Subcutaneous abdominal adipose tissue (tissue), 5 donors: ENCODE measurements at regions not wholly inside any gene's neighbourhood (a gene's known extent, or its start where the extent isn't known, plus 50 kb on each side); places are given as distances from the start of the nearest gene placed in this dataset.

Source experiments
- H3K27ac ChIP-seq: one replicate; pipeline ENCODE4 v1.7.0; 2013; ENCODE audit warnings: low read depth, mild to moderate bottlenecking, inconsistent platforms, low read length, moderate library complexity
- H3K27me3 ChIP-seq, 5 donors: one replicate each; pipeline ENCODE4 v1.7.0; 2013; ENCODE audit warnings: low read length in 5 of 5, inconsistent platforms in 1 of 5; ENCODE audit not compliant: control insufficient read depth in 5 of 5, insufficient read depth in 4 of 5
- H3K36me3 ChIP-seq, 5 donors: one replicate each; pipeline ENCODE4 v1.7.0; 2013; ENCODE audit warnings: low read length in 5 of 5; ENCODE audit not compliant: control insufficient read depth in 5 of 5, insufficient read depth in 5 of 5
- H3K4me1 ChIP-seq, 5 donors: one replicate each; pipeline ENCODE4 v1.7.0; 2013; ENCODE audit warnings: low read length in 5 of 5, mild to moderate bottlenecking in 3 of 5, moderate library complexity in 1 of 5; ENCODE audit not compliant: control insufficient read depth in 5 of 5, insufficient read depth in 5 of 5
- H3K4me3 ChIP-seq, 5 donors: one replicate each; pipeline ENCODE4 v1.7.0; 2013; ENCODE audit warnings: low read length in 5 of 5, low read depth in 1 of 5
- H3K9ac ChIP-seq, 5 donors: one replicate each; pipeline ENCODE4 v1.7.0; 2013; ENCODE audit warnings: low read length in 5 of 5, mild to moderate bottlenecking in 4 of 5, moderate library complexity in 3 of 5
- H3K9me3 ChIP-seq, 5 donors: one replicate each; pipeline ENCODE4 v1.7.0; 2013; ENCODE audit warnings: low read length in 5 of 5; ENCODE audit not compliant: control insufficient read depth in 5 of 5
- donor health status: healthy.
- donor health status: healthy.
- donor health status: healthy.
- donor health status: healthy.
- donor health status: healthy.

DNA sequence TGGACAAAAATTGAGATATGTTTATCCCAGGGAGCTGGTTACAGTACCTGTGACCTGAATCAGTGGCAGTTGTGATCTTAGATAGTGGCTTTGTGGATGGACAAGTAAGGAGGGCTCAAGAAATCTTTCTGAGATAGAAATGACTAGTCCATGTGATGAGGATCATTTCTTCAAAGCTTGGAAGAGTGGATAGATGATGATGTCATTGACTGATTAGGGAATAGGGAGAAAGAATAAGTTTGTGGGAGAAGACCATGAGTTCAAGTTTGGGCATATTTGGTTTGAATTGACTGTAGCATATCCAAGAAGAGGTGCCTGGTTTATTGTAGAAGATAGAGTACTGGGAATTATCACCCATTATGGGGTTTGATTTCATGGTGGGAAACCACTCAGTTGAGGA is 336.7 kb upstream of the PRICKLE1 start:
- H3K4me3 ChIP-seq = no peak overlapping the region
- H3K27me3 ChIP-seq = no peaks in the 10 kb centered on the region
- H3K4me1 ChIP-seq = peaks cover 0 to 27% (median 15%) of the 10 kb centered on the region in 5 donors
- H3K36me3 ChIP-seq = no peaks in the 10 kb centered on the region
- no peak overlapping the region for H3K9ac ChIP-seq
- H3K27ac ChIP-seq = no peak overlapping the region
- no peaks in the 10 kb centered on the region for H3K9me3 ChIP-seq

DNA sequence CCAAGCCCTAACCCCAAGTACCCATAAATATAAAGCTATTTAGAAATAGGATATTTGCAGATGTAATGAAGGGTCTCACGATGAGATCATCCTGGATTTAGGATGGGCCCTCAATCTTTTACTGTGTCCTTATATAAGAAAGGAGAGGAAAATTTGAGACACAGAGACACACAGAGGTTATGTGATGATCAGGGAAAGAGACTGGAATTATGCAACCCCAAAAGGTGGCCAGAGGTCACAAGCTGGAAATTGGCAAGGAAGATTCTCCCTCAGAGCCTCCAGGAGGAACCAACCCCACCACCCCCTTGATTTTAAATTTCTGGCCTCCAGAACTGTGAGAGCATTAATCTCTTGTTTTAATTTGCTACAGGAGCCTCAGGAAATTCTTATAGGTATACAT is 334.9 kb upstream of the PRICKLE1 start:
- no peaks in the 10 kb centered on the region for H3K9me3 ChIP-seq
- H3K4me3 ChIP-seq = no peak overlapping the region
- peaks cover 0 to 27% (median 15%) of the 10 kb centered on the region in 5 donors for H3K4me1 ChIP-seq
- H3K9ac ChIP-seq = no peak overlapping the region
- no peaks in the 10 kb centered on the region for H3K27me3 ChIP-seq
- H3K27ac ChIP-seq = no peak overlapping the region
- H3K36me3 ChIP-seq = no peaks in the 10 kb centered on the region

DNA sequence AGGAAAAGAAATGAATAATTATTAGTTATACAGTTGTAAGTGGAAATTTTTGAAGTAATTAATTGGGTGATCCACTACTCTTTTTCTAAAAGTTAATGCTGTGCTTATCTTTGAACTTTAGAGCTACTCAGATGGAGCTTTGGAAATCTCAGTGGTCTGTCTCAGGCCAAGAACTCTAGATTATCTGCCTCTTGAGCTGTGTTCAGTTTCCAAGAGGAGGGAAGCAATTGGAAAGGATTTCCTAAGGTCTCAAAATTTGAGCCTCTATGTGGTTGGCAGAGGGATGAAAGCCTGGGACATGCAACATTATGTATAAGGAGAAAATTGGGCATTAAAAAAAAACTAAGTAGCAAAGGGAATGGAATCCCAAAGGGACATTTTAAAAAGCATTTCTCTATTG is 334.0 kb upstream of the PRICKLE1 start:
- Histone ChIP-seq H3K9ac (no peak overlapping the region), H3K4me1 (peaks cover 0 to 27% (median 15%) of the 10 kb centered on the region in 5 donors), H3K27me3 (no peaks in the 10 kb centered on the region), H3K4me3 (no peak overlapping the region), H3K27ac (no peak overlapping the region), H3K36me3 (no peaks in the 10 kb centered on the region), H3K9me3 (no peaks in the 10 kb centered on the region)

DNA sequence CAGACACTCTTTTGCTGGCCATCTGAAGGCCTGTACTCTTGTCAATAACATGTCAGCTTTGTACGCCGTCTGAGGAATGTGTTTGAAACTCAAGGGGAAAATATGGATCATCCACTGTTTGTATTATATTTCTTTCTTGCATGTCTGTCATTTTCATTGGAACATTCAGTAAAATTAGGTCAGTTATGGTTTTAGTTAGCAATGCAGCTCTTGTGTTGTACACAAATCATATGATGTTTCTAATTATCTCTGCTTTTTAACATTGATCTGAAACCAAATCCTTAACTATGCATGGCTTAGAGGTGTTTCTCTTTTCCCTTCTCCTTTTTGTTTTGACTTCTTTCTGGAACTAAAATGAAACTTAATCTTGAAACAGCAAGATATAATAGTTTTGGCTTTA is 333.6 kb upstream of the PRICKLE1 start:
- Histone ChIP-seq H3K4me1 (peaks cover 0 to 27% (median 15%) of the 10 kb centered on the region in 5 donors), H3K4me3 (no peak overlapping the region), H3K27me3 (no peaks in the 10 kb centered on the region), H3K27ac (no peak overlapping the region), H3K9ac (no peak overlapping the region), H3K36me3 (no peaks in the 10 kb centered on the region), H3K9me3 (no peaks in the 10 kb centered on the region)

DNA sequence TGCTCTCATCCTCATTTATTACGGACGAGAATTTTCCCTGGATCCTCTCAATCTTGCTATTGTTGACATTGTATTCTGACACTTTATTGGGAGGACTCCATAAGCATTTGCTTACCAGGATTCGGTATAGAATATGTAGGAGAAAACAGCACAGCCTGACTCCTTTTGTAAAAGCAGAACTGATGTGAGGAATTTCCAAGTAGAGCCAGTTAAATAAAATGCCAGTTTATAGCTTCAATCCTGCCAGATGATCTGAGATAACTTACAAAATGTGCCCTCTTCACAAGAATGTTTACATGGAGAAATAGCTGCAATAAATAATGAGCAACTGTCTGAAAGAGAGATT is 332.9 kb upstream of the PRICKLE1 start:
- Histone ChIP-seq H3K9me3 (no peaks in the 10 kb centered on the region), H3K4me3 (no peak overlapping the region), H3K27me3 (no peaks in the 10 kb centered on the region), H3K36me3 (no peaks in the 10 kb centered on the region), H3K27ac (no peak overlapping the region), H3K9ac (no peak overlapping the region), H3K4me1 (peaks cover 0 to 27% (median 15%) of the 10 kb centered on the region in 5 donors)

DNA sequence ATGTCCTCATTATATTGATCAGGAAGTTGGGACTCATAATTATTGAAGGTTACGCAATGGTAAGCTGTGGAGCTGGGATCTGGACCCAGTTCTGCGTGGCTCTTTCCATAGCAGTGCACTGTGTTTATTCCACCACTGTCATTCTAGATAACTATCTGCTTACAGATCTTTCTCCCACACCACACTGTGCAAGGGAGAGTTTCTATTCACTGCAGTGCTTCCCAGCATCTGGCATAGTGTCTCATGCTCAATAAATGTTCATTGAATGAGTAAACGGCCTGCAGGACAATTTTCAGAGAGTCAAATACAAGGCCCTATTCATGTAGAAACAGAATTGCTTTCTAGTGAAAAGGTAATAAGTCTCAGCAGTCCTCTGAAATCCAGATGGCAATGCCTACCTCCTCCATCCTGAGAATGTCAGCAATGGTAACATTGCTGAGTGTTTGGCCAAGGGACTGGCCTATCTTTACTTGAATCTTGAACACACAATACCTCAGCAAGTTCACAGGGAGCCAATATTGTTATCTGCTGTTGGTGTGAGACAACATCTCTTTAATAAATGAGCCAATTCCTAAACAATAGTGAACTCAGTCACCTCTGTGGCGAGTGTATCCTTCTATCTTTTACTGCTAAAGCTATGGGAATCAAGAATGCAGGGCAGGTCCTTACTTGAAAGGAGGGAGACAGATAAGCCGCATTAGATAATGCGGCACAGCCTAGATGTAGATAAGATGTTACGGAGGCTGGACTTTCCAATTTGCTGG is 332.4 kb upstream of the PRICKLE1 start:
- no peak overlapping the region for H3K9ac ChIP-seq
- peaks cover 0 to 27% (median 15%) of the 10 kb centered on the region in 5 donors for H3K4me1 ChIP-seq
- H3K27me3 ChIP-seq = no peaks in the 10 kb centered on the region
- H3K4me3 ChIP-seq = no peak overlapping the region
- H3K36me3 ChIP-seq = no peaks in the 10 kb centered on the region
- no peaks in the 10 kb centered on the region for H3K9me3 ChIP-seq
- H3K27ac ChIP-seq = no peak overlapping the region

DNA sequence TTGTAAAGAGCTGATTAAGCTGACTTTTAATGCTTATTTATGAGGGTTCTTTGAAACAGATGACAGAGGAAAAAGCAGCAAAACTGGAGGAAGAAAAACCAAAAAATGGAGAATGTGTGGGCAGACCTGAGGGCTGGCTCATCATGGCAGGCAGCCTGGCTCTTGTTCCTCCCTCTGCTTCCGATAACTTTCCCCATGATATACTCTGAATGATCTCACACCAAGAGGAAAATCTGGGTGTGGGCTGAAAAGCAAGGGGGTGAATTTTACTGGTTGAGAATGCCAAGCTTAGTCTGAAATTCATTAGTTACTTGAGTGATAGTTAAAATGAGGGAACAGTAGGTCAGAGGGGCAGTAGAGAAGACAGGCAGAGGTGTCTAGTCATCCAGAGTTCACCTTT is 330.1 kb upstream of the PRICKLE1 start:
- Histone ChIP-seq H3K36me3 (no peaks in the 10 kb centered on the region), H3K4me1 (peaks cover 0 to 25% (median 12%) of the 10 kb centered on the region in 5 donors)

DNA sequence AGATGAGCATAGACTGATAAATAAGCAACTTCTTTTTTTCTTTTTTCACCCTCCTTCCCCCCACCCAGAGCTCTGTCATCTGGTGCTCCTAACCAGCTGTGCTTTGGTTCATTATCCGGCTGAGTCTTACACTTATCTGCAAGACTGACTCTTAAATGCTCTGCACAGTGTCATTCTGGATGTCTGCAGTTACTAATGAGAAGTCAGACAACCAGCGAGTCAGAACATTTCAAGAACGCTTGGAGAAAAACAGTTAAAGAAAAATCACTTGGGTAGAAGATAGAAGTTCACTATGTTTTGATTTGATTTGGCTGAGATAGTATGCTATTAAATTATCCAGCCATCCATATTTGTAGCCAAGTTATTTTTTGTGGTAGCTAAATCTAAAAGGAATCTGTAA is 328.9 kb upstream of the PRICKLE1 start:
- peaks cover 0 to 12% (median 3%) of the 10 kb centered on the region in 5 donors for H3K4me1 ChIP-seq
- no peaks in the 10 kb centered on the region for H3K9me3 ChIP-seq
- no peak overlapping the region for H3K9ac ChIP-seq

More for the DNA sequence above, 330.1 kb upstream of the PRICKLE1 start:
- H3K9ac ChIP-seq = no peak overlapping the region
- H3K9me3 ChIP-seq = no peaks in the 10 kb centered on the region
- no peak overlapping the region for H3K27ac ChIP-seq
- no peak overlapping the region for H3K4me3 ChIP-seq
- no peaks in the 10 kb centered on the region for H3K27me3 ChIP-seq

DNA sequence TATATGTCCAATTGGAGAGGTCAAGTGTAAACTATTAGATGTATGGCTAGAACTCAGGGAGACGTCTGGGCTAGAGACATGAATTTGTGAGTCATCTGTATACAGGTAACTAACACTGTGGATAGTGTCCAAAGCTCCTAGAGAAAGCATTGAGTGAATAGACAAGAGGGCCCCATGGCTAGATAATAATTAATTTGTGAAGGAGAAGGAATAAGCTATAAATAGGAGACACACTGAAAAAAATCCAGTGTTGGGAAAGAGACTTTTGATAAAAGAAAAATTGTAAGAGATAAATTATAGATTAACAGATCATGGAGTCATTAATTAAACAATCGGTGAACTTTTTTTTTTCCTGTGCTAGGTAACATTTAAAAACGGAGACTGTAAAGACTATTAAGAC is 326.6 kb upstream of the PRICKLE1 start:
- Histone ChIP-seq H3K9me3 (no peaks in the 10 kb centered on the region), H3K27me3 (no peaks in the 10 kb centered on the region), H3K9ac (no peak overlapping the region), H3K4me3 (no peak overlapping the region), H3K36me3 (no peaks in the 10 kb centered on the region), H3K4me1 (no peaks in the 10 kb centered on the region), H3K27ac (no peak overlapping the region)

More for the DNA sequence above, 328.9 kb upstream of the PRICKLE1 start:
- no peak overlapping the region for H3K4me3 ChIP-seq
- H3K27ac ChIP-seq = no peak overlapping the region
- no peaks in the 10 kb centered on the region for H3K27me3 ChIP-seq
- no peaks in the 10 kb centered on the region for H3K36me3 ChIP-seq

DNA sequence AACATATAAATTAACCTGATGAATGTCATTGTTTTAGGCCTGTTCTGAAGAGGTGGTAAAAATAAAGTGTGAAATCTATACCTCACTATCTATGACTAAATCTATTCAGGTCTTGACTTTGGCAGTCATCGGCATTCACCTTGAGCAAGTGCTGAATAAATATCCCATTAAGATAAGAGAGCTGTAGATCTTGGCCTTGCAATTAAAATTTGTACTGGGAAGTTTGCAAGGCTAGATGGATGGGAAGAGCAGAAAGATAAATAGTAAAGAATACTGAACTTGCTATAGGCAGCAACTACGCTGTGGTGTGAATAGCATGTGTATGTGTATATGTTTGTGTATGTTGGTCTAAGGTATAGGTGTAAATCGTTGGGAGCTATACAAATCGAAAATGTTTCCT is 325.9 kb upstream of the PRICKLE1 start:
- H3K27me3 ChIP-seq = no peaks in the 10 kb centered on the region
- H3K36me3 ChIP-seq = no peaks in the 10 kb centered on the region
- no peaks in the 10 kb centered on the region for H3K9me3 ChIP-seq
- no peak overlapping the region for H3K4me3 ChIP-seq
- H3K9ac ChIP-seq = no peak overlapping the region
- H3K27ac ChIP-seq = no peak overlapping the region
- H3K4me1 ChIP-seq = no peaks in the 10 kb centered on the region
